Spinal cord (tissue), 9 donors: ENCODE measurements at regions not wholly inside any gene's neighbourhood (a gene's known extent, or its start where the extent isn't known, plus 50 kb on each side); places are given as distances from the start of the nearest gene placed in this dataset.

ENCODE experiments used
- DNase-seq, 6 donors: peaks; one replicate each; pipeline versions ENCODE4 v3.0.0 to v3.0.0-alpha.2; 2013 to 2015; ENCODE audit warnings: low spot score in 6 of 6, low read depth in 4 of 6
- H3K27ac ChIP-seq: one replicate; pipeline ENCODE4 v1.5.1; 2013; ENCODE audit warnings: low read depth, low read length, control low read depth
- H3K27me3 ChIP-seq: one replicate; pipeline ENCODE4 v1.6.1; 2013; ENCODE audit warnings: low read length; ENCODE audit not compliant: control insufficient read depth, insufficient read depth
- H3K36me3 ChIP-seq: one replicate; pipeline ENCODE4 v1.6.1; 2013; ENCODE audit warnings: low read length; ENCODE audit not compliant: control insufficient read depth, insufficient read depth
- H3K4me1 ChIP-seq: one replicate; pipeline ENCODE4 v1.6.1; 2013; ENCODE audit warnings: low read length; ENCODE audit not compliant: control insufficient read depth, insufficient read depth
- H3K4me3 ChIP-seq: one replicate; pipeline ENCODE4 v1.5.1; 2013; ENCODE audit warnings: low read depth, low read length, control low read depth
- H3K9me3 ChIP-seq: one replicate; pipeline ENCODE4 v1.6.1; 2013; ENCODE audit warnings: low read length; ENCODE audit not compliant: control insufficient read depth, insufficient read depth
- WGBS: methylation state at CpG from one replicate; pipeline ENCODE4 v1.1.5; 2013; ENCODE audit warnings: missing lambda C conversion rate; ENCODE audit not compliant: insufficient coverage; 5-methylcytosine and 5-hydroxymethylcytosine counted together
- donor health status: healthy.

DNA sequence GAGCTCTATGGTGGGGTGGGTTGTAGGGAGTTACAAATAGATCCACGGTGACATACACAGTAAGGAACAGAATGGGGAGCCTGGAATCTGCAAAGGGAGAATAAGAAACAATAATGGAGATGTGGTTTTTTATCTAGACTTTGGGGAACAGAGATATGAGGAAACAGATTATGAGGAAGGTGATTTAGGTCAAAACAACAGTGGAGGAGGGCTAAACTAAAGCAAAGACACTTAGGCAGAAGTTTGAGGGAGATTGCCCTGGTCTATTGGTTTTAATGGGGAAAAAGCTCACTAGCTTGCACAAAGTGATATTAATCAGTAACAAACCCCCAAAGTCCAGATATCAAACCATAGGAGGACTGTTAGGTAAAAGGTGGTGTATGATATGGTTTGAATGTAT is 144.5 kb upstream of the DYRK2 start:
- Histone ChIP-seq H3K27me3 (no peaks in the 10 kb centered on the region), H3K4me1 (no peaks in the 10 kb centered on the region), H3K36me3 (no peaks in the 10 kb centered on the region), H3K27ac (no peak overlapping the region), H3K9me3 (no peaks in the 10 kb centered on the region), H3K4me3 (no peak overlapping the region)
- DNase-seq, result no peak
- WGBS, result 88% methylated on average over 1 of the region's 1 CpG

DNA sequence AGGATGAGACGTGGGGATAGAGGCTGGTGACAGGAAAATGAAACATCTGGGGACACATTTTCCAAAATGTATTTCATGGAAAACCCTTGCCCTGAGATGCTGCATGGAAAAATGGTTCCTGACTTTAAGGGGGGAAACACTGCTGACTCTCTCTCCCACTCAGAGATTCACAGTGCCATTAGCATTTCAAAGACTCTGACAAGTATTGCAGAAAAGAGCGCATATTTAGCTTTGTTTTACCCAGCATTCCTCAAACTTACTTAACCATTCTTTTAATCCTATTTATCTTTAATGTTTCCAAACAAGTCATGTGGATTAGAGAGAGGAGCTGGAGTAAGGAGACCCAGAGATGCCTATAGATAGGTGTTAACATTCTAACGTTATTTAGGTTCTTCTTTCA is 141.8 kb upstream of the DYRK2 start:
- Histone ChIP-seq H3K4me1 (no peaks in the 10 kb centered on the region), H3K27ac (no peak overlapping the region), H3K27me3 (no peaks in the 10 kb centered on the region), H3K4me3 (no peak overlapping the region), H3K9me3 (no peaks in the 10 kb centered on the region), H3K36me3 (no peaks in the 10 kb centered on the region)
- DNase-seq, result no peak
- WGBS, result 13% methylated on average over 1 of the region's 3 CpGs

- no CpG with 5 or more reads among the region's 1 CpG for WGBS
- no peaks in the 10 kb centered on the region for H3K27me3 ChIP-seq
These were observed 139.7 kb upstream of the DYRK2 start for GRCh38 chr12:67508830-67509229.

GRCh38 chr12:67509666-67510386 is 138.7 kb upstream of the DYRK2 start:
- Histone ChIP-seq H3K9me3 (no peaks in the 10 kb centered on the region), H3K36me3 (no peaks in the 10 kb centered on the region), H3K4me1 (no peaks in the 10 kb centered on the region), H3K27ac (no peak overlapping the region), H3K4me3 (no peak overlapping the region), H3K27me3 (no peaks in the 10 kb centered on the region)
- DNase-seq, result no peak
- 72% methylated on average over 3 of the region's 4 CpGs for WGBS

More at GRCh38 chr12:67508830-67509229, 139.7 kb upstream of the DYRK2 start:
- Histone ChIP-seq H3K4me1 (no peaks in the 10 kb centered on the region), H3K27ac (no peak overlapping the region), H3K36me3 (no peaks in the 10 kb centered on the region), H3K9me3 (no peaks in the 10 kb centered on the region), H3K4me3 (no peak overlapping the region)
- DNase-seq, result no peak

- no peaks in the 10 kb centered on the region for H3K36me3 ChIP-seq
- H3K27me3 ChIP-seq, result no peaks in the 10 kb centered on the region
- H3K9me3 ChIP-seq, result no peaks in the 10 kb centered on the region
- no peak overlapping the region for H3K27ac ChIP-seq
- no peaks in the 10 kb centered on the region for H3K4me1 ChIP-seq
- no peak overlapping the region for H3K4me3 ChIP-seq
- DNase-seq, result no peak
These were observed 136.5 kb upstream of the DYRK2 start for GRCh38 chr12:67512061-67512460.

GRCh38 chr12:67514502-67514901 is 134.0 kb upstream of the DYRK2 start:
- no peak overlapping the region for H3K27ac ChIP-seq
- no peak for DNase-seq
- no peak overlapping the region for H3K4me3 ChIP-seq
- no peaks in the 10 kb centered on the region for H3K36me3 ChIP-seq
- H3K9me3 ChIP-seq, result no peaks in the 10 kb centered on the region
- H3K4me1 ChIP-seq, result peaks cover 5% of the 10 kb centered on the region
- H3K27me3 ChIP-seq, result no peaks in the 10 kb centered on the region
- WGBS, result 91% methylated on average over 2 of the region's 3 CpGs

GRCh38 chr12:67515679-67516340 is 132.7 kb upstream of the DYRK2 start:
- peak in 1 of 6 donors; percentile 49 for DNase-seq
- Histone ChIP-seq H3K4me1 (peaks cover 5% of the 10 kb centered on the region), H3K36me3 (no peaks in the 10 kb centered on the region), H3K4me3 (no peak overlapping the region), H3K9me3 (no peaks in the 10 kb centered on the region), H3K27ac (no peak overlapping the region), H3K27me3 (no peaks in the 10 kb centered on the region)
- 75% methylated on average over 9 of the region's 10 CpGs for WGBS

- H3K4me1 ChIP-seq, result peaks cover 5% of the 10 kb centered on the region
- H3K9me3 ChIP-seq, result no peaks in the 10 kb centered on the region
- 55% methylated on average over 8 of the region's 16 CpGs for WGBS
- H3K4me3 ChIP-seq, result no peak overlapping the region
- no peaks in the 10 kb centered on the region for H3K36me3 ChIP-seq
- H3K27ac ChIP-seq, result no peak overlapping the region
- no peaks in the 10 kb centered on the region for H3K27me3 ChIP-seq
- peak in 1 of 6 donors; percentile 84 for DNase-seq
These were observed 131.2 kb upstream of the DYRK2 start for GRCh38 chr12:67517181-67517887.

GRCh38 chr12:67519484-67520433 is 128.8 kb upstream of the DYRK2 start:
- Histone ChIP-seq H3K36me3 (no peaks in the 10 kb centered on the region), H3K9me3 (no peaks in the 10 kb centered on the region), H3K27me3 (no peaks in the 10 kb centered on the region), H3K4me3 (no peak overlapping the region), H3K4me1 (peaks cover 5% of the 10 kb centered on the region), H3K27ac (no peak overlapping the region)
- 45% methylated on average over 5 of the region's 7 CpGs for WGBS
- peak in 2 of 6 donors; percentile 40 to 58 for DNase-seq
